ENCODE measurements at regions not wholly inside any gene's neighbourhood (a gene's known extent, or its start where the extent isn't known, plus 50 kb on each side); places are given as distances from the start of the nearest gene placed in this dataset.
"Not testable (repeated sequence)": the region's sequence is repeated elsewhere in the genome, so short reads cannot be mapped to it uniquely, and the experiment has no call there.

DNA sequence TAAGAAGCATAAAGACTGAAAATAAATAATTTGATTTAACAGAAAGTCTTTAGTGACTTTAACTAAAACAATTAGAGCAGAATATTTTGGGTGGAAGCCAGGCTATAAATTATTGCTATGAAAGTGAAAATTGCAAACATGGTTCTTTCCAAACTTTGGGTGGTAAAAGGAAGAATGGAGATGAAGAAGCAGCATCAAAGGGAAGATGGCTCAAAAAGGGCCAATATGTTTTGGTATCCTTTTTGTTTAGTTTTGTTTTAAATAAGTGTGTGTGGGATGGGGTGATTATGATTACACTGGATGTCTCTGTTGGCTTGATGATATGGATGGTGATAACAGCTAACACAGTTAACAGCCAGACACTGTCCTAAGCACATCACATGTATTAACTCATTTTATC lies 153.7 kb downstream of the CYB561 start:
- Histone ChIP-seq H3K36me3 (ENCODE audit: control insufficient read depth in 1 of 2, insufficient read depth in 2 of 2, low read length in 2 of 2) (no peaks in the 10 kb centered on the region), H3K27ac (ENCODE audit: low read depth, low read length) (no peak overlapping the region), H3K4me3 (ENCODE audit: low read depth in 1 of 2, low read length in 2 of 2) (no peak overlapping the region), H3K9me3 (ENCODE audit: control insufficient read depth in 1 of 2, low read length in 2 of 2) (peaks cover 6 to 8% of the 10 kb centered on the region in 2 donors), H3K27me3 (ENCODE audit: control insufficient read depth in 1 of 2, insufficient read depth in 2 of 2, low read length in 2 of 2) (no peaks in the 10 kb centered on the region), H3K4me1 (ENCODE audit: control insufficient read depth in 1 of 2, insufficient read depth in 2 of 2, low read length in 2 of 2) (peaks cover 0 to 5% of the 10 kb centered on the region in 2 donors), H3K9ac (ENCODE audit: low read depth in 1 of 2, low read length in 2 of 2) (no peak overlapping the region)

GRCh38 chr17:63293323-63294075 lies 152.6 kb downstream of the CYB561 start:
- H3K27ac ChIP-seq (ENCODE audit: low read depth, low read length) = no peak overlapping the region
- no peaks in the 10 kb centered on the region for H3K27me3 ChIP-seq (ENCODE audit: control insufficient read depth in 1 of 2, insufficient read depth in 2 of 2, low read length in 2 of 2)

GRCh38 chr17:63294776-63295175 lies 151.3 kb downstream of the CYB561 start:
- Histone ChIP-seq H3K36me3 (ENCODE audit: control insufficient read depth in 1 of 2, insufficient read depth in 2 of 2, low read length in 2 of 2) (no peaks in the 10 kb centered on the region), H3K9me3 (ENCODE audit: control insufficient read depth in 1 of 2, low read length in 2 of 2) (peaks cover 7 to 15% of the 10 kb centered on the region in 2 donors), H3K9ac (ENCODE audit: low read depth in 1 of 2, low read length in 2 of 2) (no peak overlapping the region), H3K27ac (ENCODE audit: low read depth, low read length) (no peak overlapping the region), H3K27me3 (ENCODE audit: control insufficient read depth in 1 of 2, insufficient read depth in 2 of 2, low read length in 2 of 2) (no peaks in the 10 kb centered on the region), H3K4me1 (ENCODE audit: control insufficient read depth in 1 of 2, insufficient read depth in 2 of 2, low read length in 2 of 2) (peaks cover 0 to 5% of the 10 kb centered on the region in 2 donors), H3K4me3 (ENCODE audit: low read depth in 1 of 2, low read length in 2 of 2) (no peak overlapping the region)

More at GRCh38 chr17:63293323-63294075, 152.6 kb downstream of the CYB561 start:
- Histone ChIP-seq H3K9me3 (ENCODE audit: control insufficient read depth in 1 of 2, low read length in 2 of 2) (peaks cover 7 to 15% of the 10 kb centered on the region in 2 donors), H3K9ac (ENCODE audit: low read depth in 1 of 2, low read length in 2 of 2) (no peak overlapping the region), H3K36me3 (ENCODE audit: control insufficient read depth in 1 of 2, insufficient read depth in 2 of 2, low read length in 2 of 2) (no peaks in the 10 kb centered on the region), H3K4me1 (ENCODE audit: control insufficient read depth in 1 of 2, insufficient read depth in 2 of 2, low read length in 2 of 2) (peaks cover 0 to 5% of the 10 kb centered on the region in 2 donors), H3K4me3 (ENCODE audit: low read depth in 1 of 2, low read length in 2 of 2) (no peak overlapping the region)

- Histone ChIP-seq H3K4me3 (ENCODE audit: low read depth in 1 of 2, low read length in 2 of 2) (no peak overlapping the region), H3K9me3 (ENCODE audit: control insufficient read depth in 1 of 2, low read length in 2 of 2) (peaks cover 7 to 15% of the 10 kb centered on the region in 2 donors), H3K27ac (ENCODE audit: low read depth, low read length) (no peak overlapping the region), H3K27me3 (ENCODE audit: control insufficient read depth in 1 of 2, insufficient read depth in 2 of 2, low read length in 2 of 2) (no peaks in the 10 kb centered on the region), H3K4me1 (ENCODE audit: control insufficient read depth in 1 of 2, insufficient read depth in 2 of 2, low read length in 2 of 2) (peaks cover 0 to 5% of the 10 kb centered on the region in 2 donors), H3K36me3 (ENCODE audit: control insufficient read depth in 1 of 2, insufficient read depth in 2 of 2, low read length in 2 of 2) (no peaks in the 10 kb centered on the region), H3K9ac (ENCODE audit: low read depth in 1 of 2, low read length in 2 of 2) (no peak overlapping the region)
These were observed 150.8 kb downstream of the CYB561 start for GRCh38 chr17:63295288-63295687.

DNA sequence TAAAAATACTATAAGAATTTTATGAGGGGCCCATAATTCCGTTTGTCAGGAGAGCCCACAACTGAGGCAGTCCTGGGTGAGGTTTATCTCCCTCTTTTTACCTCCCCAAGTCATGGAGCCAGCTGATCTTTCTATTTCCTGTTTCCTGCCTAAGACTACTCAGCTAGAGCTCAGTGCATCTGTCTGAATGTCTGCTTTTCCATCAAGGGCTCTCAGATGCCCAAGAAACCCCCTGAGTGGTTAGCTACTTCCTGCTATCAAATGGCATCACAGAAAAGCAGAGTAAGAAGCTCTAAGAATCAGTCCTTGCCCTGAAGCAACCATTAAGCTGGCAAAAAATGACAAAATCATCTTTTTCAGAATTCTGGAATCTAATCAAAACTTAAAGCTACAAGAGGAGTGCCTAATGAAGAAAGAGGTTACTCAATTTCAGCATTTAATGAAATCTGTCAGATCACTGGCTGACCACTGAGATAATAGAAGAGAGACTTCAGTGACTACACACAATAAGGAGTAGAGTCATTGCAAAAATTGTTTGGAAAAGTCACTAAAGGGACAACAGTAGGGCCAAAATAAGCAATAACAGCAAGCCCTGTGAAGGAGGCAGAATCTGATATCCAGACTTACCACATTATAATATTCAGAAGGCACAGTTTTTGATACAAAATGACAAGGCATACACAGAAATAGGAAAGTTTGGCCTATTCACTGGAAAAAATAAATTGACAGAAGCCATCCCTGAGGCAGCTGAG lies 150.1 kb downstream of the CYB561 start:
- Histone ChIP-seq H3K27me3 (ENCODE audit: control insufficient read depth in 1 of 2, insufficient read depth in 2 of 2, low read length in 2 of 2) (no peaks in the 10 kb centered on the region), H3K27ac (ENCODE audit: low read depth, low read length) (no peak overlapping the region), H3K9me3 (ENCODE audit: control insufficient read depth in 1 of 2, low read length in 2 of 2) (peaks cover 7 to 15% of the 10 kb centered on the region in 2 donors), H3K4me1 (ENCODE audit: control insufficient read depth in 1 of 2, insufficient read depth in 2 of 2, low read length in 2 of 2) (peaks cover 0 to 5% of the 10 kb centered on the region in 2 donors), H3K4me3 (ENCODE audit: low read depth in 1 of 2, low read length in 2 of 2) (no peak overlapping the region), H3K36me3 (ENCODE audit: control insufficient read depth in 1 of 2, insufficient read depth in 2 of 2, low read length in 2 of 2) (no peaks in the 10 kb centered on the region), H3K9ac (ENCODE audit: low read depth in 1 of 2, low read length in 2 of 2) (no peak overlapping the region)

- H3K27ac ChIP-seq (ENCODE audit: low read depth, low read length); H3K4me3 ChIP-seq (ENCODE audit: low read depth in 1 of 2, low read length in 2 of 2); H3K27me3 ChIP-seq (ENCODE audit: control insufficient read depth in 1 of 2, insufficient read depth in 2 of 2, low read length in 2 of 2); H3K36me3 ChIP-seq (ENCODE audit: control insufficient read depth in 1 of 2, insufficient read depth in 2 of 2, low read length in 2 of 2); H3K9ac ChIP-seq (ENCODE audit: low read depth in 1 of 2, low read length in 2 of 2); H3K4me1 ChIP-seq (ENCODE audit: control insufficient read depth in 1 of 2, insufficient read depth in 2 of 2, low read length in 2 of 2): not testable (repeated sequence)
- H3K9me3 ChIP-seq (ENCODE audit: control insufficient read depth in 1 of 2, low read length in 2 of 2) = peaks cover 7 to 15% of the 10 kb centered on the region in 2 donors
These were observed 147.2 kb downstream of the CYB561 start for GRCh38 chr17:63298916-63299315.

- Histone ChIP-seq H3K9me3 (ENCODE audit: control insufficient read depth in 1 of 2, low read length in 2 of 2) (no peaks in the 10 kb centered on the region), H3K9ac (ENCODE audit: low read depth in 1 of 2, low read length in 2 of 2) (no peak overlapping the region)
These were observed 141.3 kb downstream of the CYB561 start for GRCh38 chr17:63304704-63305261.

GRCh38 chr17:63305857-63306256 lies 140.2 kb downstream of the CYB561 start:
- H3K36me3 ChIP-seq (ENCODE audit: control insufficient read depth in 1 of 2, insufficient read depth in 2 of 2, low read length in 2 of 2) = no peaks in the 10 kb centered on the region
- no peaks in the 10 kb centered on the region for H3K9me3 ChIP-seq (ENCODE audit: control insufficient read depth in 1 of 2, low read length in 2 of 2)
- H3K27ac ChIP-seq (ENCODE audit: low read depth, low read length) = no peak overlapping the region
- no peak overlapping the region for H3K9ac ChIP-seq (ENCODE audit: low read depth in 1 of 2, low read length in 2 of 2)
- no peaks in the 10 kb centered on the region for H3K4me1 ChIP-seq (ENCODE audit: control insufficient read depth in 1 of 2, insufficient read depth in 2 of 2, low read length in 2 of 2)
- no peak overlapping the region for H3K4me3 ChIP-seq (ENCODE audit: low read depth in 1 of 2, low read length in 2 of 2)
- H3K27me3 ChIP-seq (ENCODE audit: control insufficient read depth in 1 of 2, insufficient read depth in 2 of 2, low read length in 2 of 2) = no peaks in the 10 kb centered on the region

More at GRCh38 chr17:63304704-63305261, 141.3 kb downstream of the CYB561 start:
- Histone ChIP-seq H3K4me3 (ENCODE audit: low read depth in 1 of 2, low read length in 2 of 2) (no peak overlapping the region), H3K36me3 (ENCODE audit: control insufficient read depth in 1 of 2, insufficient read depth in 2 of 2, low read length in 2 of 2) (no peaks in the 10 kb centered on the region), H3K27me3 (ENCODE audit: control insufficient read depth in 1 of 2, insufficient read depth in 2 of 2, low read length in 2 of 2) (no peaks in the 10 kb centered on the region), H3K4me1 (ENCODE audit: control insufficient read depth in 1 of 2, insufficient read depth in 2 of 2, low read length in 2 of 2) (no peaks in the 10 kb centered on the region), H3K27ac (ENCODE audit: low read depth, low read length) (no peak overlapping the region)

- Histone ChIP-seq H3K4me3 (ENCODE audit: low read depth in 1 of 2, low read length in 2 of 2) (no peak overlapping the region), H3K4me1 (ENCODE audit: control insufficient read depth in 1 of 2, insufficient read depth in 2 of 2, low read length in 2 of 2) (no peaks in the 10 kb centered on the region), H3K27me3 (ENCODE audit: control insufficient read depth in 1 of 2, insufficient read depth in 2 of 2, low read length in 2 of 2) (no peaks in the 10 kb centered on the region), H3K9ac (ENCODE audit: low read depth in 1 of 2, low read length in 2 of 2) (no peak overlapping the region), H3K27ac (ENCODE audit: low read depth, low read length) (no peak overlapping the region), H3K36me3 (ENCODE audit: control insufficient read depth in 1 of 2, insufficient read depth in 2 of 2, low read length in 2 of 2) (no peaks in the 10 kb centered on the region), H3K9me3 (ENCODE audit: control insufficient read depth in 1 of 2, low read length in 2 of 2) (no peaks in the 10 kb centered on the region)
These were observed 139.3 kb downstream of the CYB561 start for GRCh38 chr17:63306855-63307254.

DNA sequence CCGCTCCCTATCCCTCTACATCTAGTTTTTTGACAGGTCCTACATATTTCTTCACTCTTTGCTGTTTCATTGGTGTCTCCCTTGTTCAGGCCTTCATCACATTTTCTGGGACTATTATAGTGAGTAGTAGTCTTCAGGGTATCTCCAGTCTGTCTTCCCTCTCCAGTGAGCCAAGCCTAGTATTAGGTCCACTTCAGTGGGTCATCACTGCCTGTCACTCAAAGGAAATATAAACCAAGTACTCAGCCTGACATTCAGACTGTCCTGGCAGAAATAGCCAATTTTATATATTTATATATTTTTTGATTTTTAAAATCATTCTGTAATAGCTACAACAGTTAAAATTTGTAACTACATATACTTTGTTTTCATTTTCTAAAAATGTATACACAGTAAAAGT lies 137.8 kb downstream of the CYB561 start:
- no peaks in the 10 kb centered on the region for H3K9me3 ChIP-seq (ENCODE audit: control insufficient read depth in 1 of 2, low read length in 2 of 2)
- H3K36me3 ChIP-seq (ENCODE audit: control insufficient read depth in 1 of 2, insufficient read depth in 2 of 2, low read length in 2 of 2) = no peaks in the 10 kb centered on the region
- H3K27me3 ChIP-seq (ENCODE audit: control insufficient read depth in 1 of 2, insufficient read depth in 2 of 2, low read length in 2 of 2) = no peaks in the 10 kb centered on the region
- H3K4me1 ChIP-seq (ENCODE audit: control insufficient read depth in 1 of 2, insufficient read depth in 2 of 2, low read length in 2 of 2) = no peaks in the 10 kb centered on the region
- H3K27ac ChIP-seq (ENCODE audit: low read depth, low read length) = no peak overlapping the region
- H3K4me3 ChIP-seq (ENCODE audit: low read depth in 1 of 2, low read length in 2 of 2) = no peak overlapping the region
- no peak overlapping the region for H3K9ac ChIP-seq (ENCODE audit: low read depth in 1 of 2, low read length in 2 of 2)

Measured in duodenal mucosa (tissue), 2 donors.